Endothelial cell (in vitro differentiated cells): ENCODE measurements at regions not wholly inside any gene's neighbourhood (a gene's known extent, or its start where the extent isn't known, plus 50 kb on each side); places are given as distances from the start of the nearest gene placed in this dataset.

Experiments used
- DNase-seq: peaks from one replicate; pipeline ENCODE4 v3.0.0; 2021; ENCODE audit warnings: low spot score
- H3K27ac Mint-ChIP-seq: one replicate; pipeline ENCODE4 v1.8.0; 2021; ENCODE audit warnings: mixed read lengths, inconsistent platforms; ENCODE audit not compliant: unreplicated experiment
- H3K27me3 Mint-ChIP-seq: one replicate; pipeline ENCODE4 v1.8.0; 2021; ENCODE audit warnings: mild to moderate bottlenecking, moderate library complexity, mixed read lengths, inconsistent platforms; ENCODE audit not compliant: unreplicated experiment
- H3K36me3 Mint-ChIP-seq: one replicate; pipeline ENCODE4 v1.8.0; 2021; ENCODE audit warnings: mild to moderate bottlenecking, low read depth, mixed read lengths, inconsistent platforms; ENCODE audit not compliant: unreplicated experiment
- H3K4me1 Mint-ChIP-seq: one replicate; pipeline ENCODE4 v1.8.0; 2021; ENCODE audit warnings: mild to moderate bottlenecking, mixed read lengths, inconsistent platforms; ENCODE audit not compliant: unreplicated experiment
- H3K4me3 Mint-ChIP-seq: one replicate; pipeline ENCODE4 v1.8.0; 2021; ENCODE audit warnings: mild to moderate bottlenecking, mixed read lengths, inconsistent platforms; ENCODE audit not compliant: unreplicated experiment
- H3K9me3 Mint-ChIP-seq: one replicate; pipeline ENCODE4 v1.8.0; 2021; ENCODE audit warnings: mixed read lengths, inconsistent platforms; ENCODE audit not compliant: unreplicated experiment
- TF ChIP-seq, protein P1 (sequence below): fragments of 200-600 bp; sonication (generic); IDR thresholded peaks from one replicate; pipeline ENCODE4 v1.5.0; 2021; ENCODE audit warnings: antibody characterized with exemption; ENCODE audit not compliant: unreplicated experiment

DNA sequence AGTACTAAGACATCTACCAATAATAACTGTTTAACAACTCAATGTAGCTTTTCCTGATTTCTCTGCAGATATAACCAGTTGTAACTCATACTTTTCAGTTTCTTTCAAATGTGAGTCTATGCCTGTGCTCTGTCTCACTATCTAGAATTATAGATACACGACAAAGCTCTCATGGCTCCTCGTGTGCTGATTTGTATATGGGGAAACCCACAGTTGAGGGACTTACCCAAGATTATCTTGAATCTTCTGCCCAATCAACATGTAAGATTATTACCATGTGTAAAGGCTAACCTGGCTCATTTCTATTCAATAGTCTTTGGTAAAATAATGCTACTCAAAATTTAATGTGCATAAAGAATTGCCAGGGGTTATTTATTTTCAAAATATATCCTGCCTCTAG is 554.4 kb downstream of the FBXO15 start:
- TF ChIP-seq, protein P1, sequence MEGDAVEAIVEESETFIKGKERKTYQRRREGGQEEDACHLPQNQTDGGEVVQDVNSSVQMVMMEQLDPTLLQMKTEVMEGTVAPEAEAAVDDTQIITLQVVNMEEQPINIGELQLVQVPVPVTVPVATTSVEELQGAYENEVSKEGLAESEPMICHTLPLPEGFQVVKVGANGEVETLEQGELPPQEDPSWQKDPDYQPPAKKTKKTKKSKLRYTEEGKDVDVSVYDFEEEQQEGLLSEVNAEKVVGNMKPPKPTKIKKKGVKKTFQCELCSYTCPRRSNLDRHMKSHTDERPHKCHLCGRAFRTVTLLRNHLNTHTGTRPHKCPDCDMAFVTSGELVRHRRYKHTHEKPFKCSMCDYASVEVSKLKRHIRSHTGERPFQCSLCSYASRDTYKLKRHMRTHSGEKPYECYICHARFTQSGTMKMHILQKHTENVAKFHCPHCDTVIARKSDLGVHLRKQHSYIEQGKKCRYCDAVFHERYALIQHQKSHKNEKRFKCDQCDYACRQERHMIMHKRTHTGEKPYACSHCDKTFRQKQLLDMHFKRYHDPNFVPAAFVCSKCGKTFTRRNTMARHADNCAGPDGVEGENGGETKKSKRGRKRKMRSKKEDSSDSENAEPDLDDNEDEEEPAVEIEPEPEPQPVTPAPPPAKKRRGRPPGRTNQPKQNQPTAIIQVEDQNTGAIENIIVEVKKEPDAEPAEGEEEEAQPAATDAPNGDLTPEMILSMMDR: no peak
- Mint-ChIP-seq H3K27me3 (no peaks in the 10 kb centered on the region), H3K9me3 (no peaks in the 10 kb centered on the region), H3K4me3 (no peak overlapping the region), H3K4me1 (no peaks in the 10 kb centered on the region), H3K36me3 (no peaks in the 10 kb centered on the region), H3K27ac (no peak overlapping the region)
- DNase-seq: no peak

DNA sequence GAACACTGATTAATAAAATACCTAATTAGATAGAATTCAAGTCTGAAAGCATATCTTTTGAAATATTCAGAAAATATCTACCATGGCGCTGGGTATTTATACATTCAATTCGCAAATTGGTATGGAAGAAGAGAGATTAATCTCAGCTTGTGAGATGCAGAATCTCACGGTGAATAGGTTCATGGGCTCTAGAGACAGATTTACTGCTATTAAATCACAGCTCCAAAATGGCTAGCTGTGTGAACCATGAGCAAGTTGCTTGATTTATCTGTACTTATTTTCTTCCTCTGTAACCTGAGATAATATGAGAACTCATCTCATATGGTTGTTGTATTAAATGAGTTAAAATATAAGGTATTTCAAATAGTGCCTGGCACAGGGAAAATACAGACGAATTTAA is 556.7 kb downstream of the FBXO15 start:
- TF ChIP-seq, protein P1: no peak
- no peaks in the 10 kb centered on the region for H3K9me3 Mint-ChIP-seq
- H3K36me3 Mint-ChIP-seq: no peaks in the 10 kb centered on the region
- H3K4me3 Mint-ChIP-seq: no peak overlapping the region
- no peaks in the 10 kb centered on the region for H3K4me1 Mint-ChIP-seq
- no peak overlapping the region for H3K27ac Mint-ChIP-seq
- DNase-seq: no peak
- H3K27me3 Mint-ChIP-seq: no peaks in the 10 kb centered on the region

DNA sequence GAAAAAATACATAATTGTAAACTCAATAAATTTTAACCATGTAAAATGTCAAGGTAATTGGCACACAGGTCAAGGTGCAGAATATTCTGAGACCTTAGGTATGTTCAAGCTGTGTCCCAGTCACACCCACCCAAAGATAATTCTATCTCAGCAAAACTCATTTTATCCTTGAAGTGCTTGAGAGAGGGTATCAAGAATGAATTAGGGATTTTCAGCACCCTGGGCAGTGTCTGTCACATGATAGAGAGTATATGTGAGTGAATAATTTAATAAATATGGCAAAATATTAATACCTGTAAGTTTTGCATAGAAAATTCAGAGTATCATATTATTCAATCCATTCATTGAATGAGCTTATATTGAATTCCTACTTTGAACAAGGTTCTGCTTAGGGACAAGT is 567.9 kb downstream of the FBXO15 start:
- H3K27ac Mint-ChIP-seq: no peak overlapping the region
- H3K36me3 Mint-ChIP-seq: no peaks in the 10 kb centered on the region
- DNase-seq: no peak
- no peaks in the 10 kb centered on the region for H3K9me3 Mint-ChIP-seq
- no peak overlapping the region for H3K4me3 Mint-ChIP-seq
- TF ChIP-seq, protein P1: no peak
- peaks cover 3% of the 10 kb centered on the region for H3K4me1 Mint-ChIP-seq
- no peaks in the 10 kb centered on the region for H3K27me3 Mint-ChIP-seq

DNA sequence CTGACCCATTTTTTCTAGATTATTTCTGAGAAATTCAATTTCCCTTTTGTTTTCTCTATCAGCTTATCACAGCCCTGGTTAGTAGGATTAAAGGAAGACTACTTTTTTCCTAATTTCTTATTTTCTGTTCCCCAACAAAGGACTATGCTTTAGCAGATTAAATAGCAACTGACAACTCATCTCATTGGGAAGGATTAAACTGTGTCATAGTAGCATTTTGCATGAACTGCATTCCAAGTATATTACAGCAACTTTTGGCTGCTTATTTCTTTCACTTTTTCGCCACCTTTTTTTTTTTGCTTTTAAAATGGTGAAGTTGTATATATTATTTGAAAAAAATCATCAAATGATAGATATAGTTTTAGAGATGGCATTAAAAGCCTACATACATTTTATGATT is 570.3 kb downstream of the FBXO15 start:
- Mint-ChIP-seq H3K4me1 (peaks cover 3% of the 10 kb centered on the region), H3K9me3 (no peaks in the 10 kb centered on the region), H3K27me3 (no peaks in the 10 kb centered on the region), H3K27ac (no peak overlapping the region), H3K4me3 (no peak overlapping the region), H3K36me3 (no peaks in the 10 kb centered on the region)
- TF ChIP-seq, protein P1: no peak
- no peak for DNase-seq

DNA sequence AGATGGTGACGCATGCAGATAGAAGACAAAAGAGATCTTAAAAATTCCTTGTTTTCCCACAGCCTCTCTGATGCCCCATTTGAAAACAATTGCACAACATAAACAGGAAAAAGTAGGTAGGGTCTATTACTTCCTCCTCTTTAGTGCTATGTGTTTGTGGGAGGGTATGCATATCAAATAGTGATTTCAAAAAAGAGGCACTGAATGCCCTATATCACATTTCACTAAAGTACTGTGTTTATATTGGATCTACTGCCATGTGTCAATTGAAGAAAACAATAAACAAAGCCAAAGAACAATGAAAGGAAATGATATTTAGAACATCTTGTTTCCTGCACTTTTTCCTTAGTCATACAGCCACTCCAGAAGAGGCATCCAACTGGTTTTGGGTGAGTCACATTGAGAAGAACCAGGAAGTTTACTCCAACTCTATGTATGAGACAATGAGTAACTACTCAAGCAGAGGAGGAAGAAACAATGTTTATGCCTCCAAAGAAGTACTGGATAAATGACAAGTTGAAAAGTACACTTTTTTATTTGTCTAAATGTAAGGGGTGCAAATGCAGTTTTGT is 583.6 kb downstream of the FBXO15 start:
- Mint-ChIP-seq H3K9me3 (no peaks in the 10 kb centered on the region), H3K36me3 (no peaks in the 10 kb centered on the region), H3K4me1 (peaks cover 16% of the 10 kb centered on the region), H3K27me3 (peaks cover 6% of the 10 kb centered on the region), H3K27ac (peak overlapping the region; percentile 89), H3K4me3 (no peak overlapping the region)
- DNase-seq: no peak
- TF ChIP-seq, protein P1: no peak
